ENCODE measurements at regions not wholly inside any gene's neighbourhood (a gene's known extent, or its start where the extent isn't known, plus 50 kb on each side); places are given as distances from the start of the nearest gene placed in this dataset.

DNA sequence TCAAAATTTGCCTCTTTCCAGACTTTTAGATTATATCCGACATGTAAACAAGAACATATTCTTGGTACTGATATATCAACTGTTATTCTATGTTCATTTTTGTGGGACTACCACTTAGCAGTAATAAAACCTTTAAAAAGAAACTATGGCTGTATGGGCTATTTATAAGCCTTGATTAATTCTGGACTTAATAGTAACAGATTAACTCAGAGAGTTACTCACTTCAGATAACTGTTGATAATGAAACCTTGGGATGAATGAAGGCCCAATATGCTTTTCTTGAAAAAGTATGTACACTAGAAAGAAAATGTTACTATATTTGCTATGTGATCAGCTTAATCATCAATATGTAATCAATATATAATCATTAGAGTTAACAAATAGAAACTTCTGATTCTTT is 595.9 kb upstream of the BOD1L1 start:
- TF ChIP-seq, protein P1, sequence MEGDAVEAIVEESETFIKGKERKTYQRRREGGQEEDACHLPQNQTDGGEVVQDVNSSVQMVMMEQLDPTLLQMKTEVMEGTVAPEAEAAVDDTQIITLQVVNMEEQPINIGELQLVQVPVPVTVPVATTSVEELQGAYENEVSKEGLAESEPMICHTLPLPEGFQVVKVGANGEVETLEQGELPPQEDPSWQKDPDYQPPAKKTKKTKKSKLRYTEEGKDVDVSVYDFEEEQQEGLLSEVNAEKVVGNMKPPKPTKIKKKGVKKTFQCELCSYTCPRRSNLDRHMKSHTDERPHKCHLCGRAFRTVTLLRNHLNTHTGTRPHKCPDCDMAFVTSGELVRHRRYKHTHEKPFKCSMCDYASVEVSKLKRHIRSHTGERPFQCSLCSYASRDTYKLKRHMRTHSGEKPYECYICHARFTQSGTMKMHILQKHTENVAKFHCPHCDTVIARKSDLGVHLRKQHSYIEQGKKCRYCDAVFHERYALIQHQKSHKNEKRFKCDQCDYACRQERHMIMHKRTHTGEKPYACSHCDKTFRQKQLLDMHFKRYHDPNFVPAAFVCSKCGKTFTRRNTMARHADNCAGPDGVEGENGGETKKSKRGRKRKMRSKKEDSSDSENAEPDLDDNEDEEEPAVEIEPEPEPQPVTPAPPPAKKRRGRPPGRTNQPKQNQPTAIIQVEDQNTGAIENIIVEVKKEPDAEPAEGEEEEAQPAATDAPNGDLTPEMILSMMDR (conservative IDR thresholded peaks at IDR 0.05; ENCODE audit: low read depth, low read length): no peak
- TF ChIP-seq EZH2 (IDR thresholded peaks at IDR 0.05; ENCODE audit: low read length, unreplicated experiment) (no peak), EZH2phosphoT487 (IDR thresholded peaks at IDR 0.05; ENCODE audit: borderline replicate concordance, low read length) (no peak)
